ENCODE measurements at regions not wholly inside any gene's neighbourhood (a gene's known extent, or its start where the extent isn't known, plus 50 kb on each side); places are given as distances from the start of the nearest gene placed in this dataset.

- H3K27me3 Mint-ChIP-seq (ENCODE audit: low read depth), result no peaks in the 10 kb centered on the region
- DNase-seq (ENCODE audit: low spot score in 2 of 2, unreplicated experiment in 2 of 2), result no peak
- H3K4me1 Mint-ChIP-seq, result peaks cover 17% of the 10 kb centered on the region
- no peaks in the 10 kb centered on the region for H3K36me3 Mint-ChIP-seq
- no peak overlapping the region for H3K27ac Mint-ChIP-seq
- no peak overlapping the region for H3K4me3 Mint-ChIP-seq
- no peaks in the 10 kb centered on the region for H3K9me3 Mint-ChIP-seq
- TF ChIP-seq CTCF (IDR thresholded peaks at IDR 0.05; ENCODE audit: unreplicated experiment), result no peak
Observed at GRCh38 chr12:127595506-127595905, 671.5 kb upstream of the TMEM132C start.

DNA sequence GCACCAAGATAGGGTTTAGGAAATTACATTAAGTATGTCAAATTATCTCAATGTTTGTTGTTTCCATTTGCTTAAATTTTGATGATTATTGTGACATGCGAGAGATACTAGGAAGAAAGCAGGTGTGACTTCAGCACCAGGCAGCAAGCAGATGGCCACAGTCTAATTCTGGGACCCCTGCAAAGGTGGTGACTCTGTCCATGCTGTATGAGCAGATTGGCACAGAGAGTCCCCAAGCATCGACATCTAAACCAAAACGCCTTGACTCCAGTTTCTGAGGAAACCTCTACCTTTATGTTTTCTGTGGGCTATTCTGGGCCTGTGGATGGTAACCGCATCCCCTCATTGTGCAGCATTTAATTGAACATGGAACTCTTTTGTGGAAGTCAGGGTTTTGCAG lies 670.1 kb upstream of the TMEM132C start:
- Mint-ChIP-seq H3K4me1 (peaks cover 14% of the 10 kb centered on the region), H3K27ac (no peak overlapping the region), H3K36me3 (no peaks in the 10 kb centered on the region), H3K27me3 (ENCODE audit: low read depth) (no peaks in the 10 kb centered on the region), H3K9me3 (no peaks in the 10 kb centered on the region), H3K4me3 (no peak overlapping the region)
- DNase-seq (ENCODE audit: low spot score in 2 of 2, unreplicated experiment in 2 of 2), result no peak
- TF ChIP-seq CTCF (IDR thresholded peaks at IDR 0.05; ENCODE audit: unreplicated experiment), result no peak

DNA sequence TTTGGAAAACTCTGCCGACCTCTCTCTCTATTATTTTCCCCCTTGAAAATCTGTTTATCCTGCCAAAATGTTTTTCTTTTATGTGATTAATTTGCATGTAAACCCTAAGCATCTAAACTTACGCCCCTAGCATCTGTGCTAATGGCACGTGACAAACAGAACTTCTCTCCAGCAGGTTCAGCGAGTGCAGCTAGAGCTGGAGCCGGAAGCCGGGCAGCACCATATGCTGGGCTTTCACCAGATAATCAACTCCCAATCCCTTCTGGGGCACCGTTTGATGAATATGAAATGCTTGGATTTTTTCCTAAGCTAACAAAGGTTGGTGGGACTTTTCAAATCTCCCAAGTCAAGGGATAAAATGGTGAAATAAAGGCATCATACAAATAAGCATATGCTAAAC lies 667.5 kb upstream of the TMEM132C start:
- H3K27me3 Mint-ChIP-seq (ENCODE audit: low read depth), result no peaks in the 10 kb centered on the region
- TF ChIP-seq CTCF (IDR thresholded peaks at IDR 0.05; ENCODE audit: unreplicated experiment), result no peak
- H3K4me1 Mint-ChIP-seq, result peaks cover 3% of the 10 kb centered on the region
- no peak overlapping the region for H3K27ac Mint-ChIP-seq
- peaks cover 3% of the 10 kb centered on the region for H3K9me3 Mint-ChIP-seq
- no peak overlapping the region for H3K4me3 Mint-ChIP-seq
- H3K36me3 Mint-ChIP-seq, result no peaks in the 10 kb centered on the region
- DNase-seq (ENCODE audit: low spot score in 2 of 2, unreplicated experiment in 2 of 2), result no peak

- DNase-seq (ENCODE audit: low spot score in 2 of 2, unreplicated experiment in 2 of 2), result no peak
- TF ChIP-seq CTCF (IDR thresholded peaks at IDR 0.05; ENCODE audit: unreplicated experiment), result no peak
- no peak overlapping the region for H3K4me3 Mint-ChIP-seq
- peaks cover 10% of the 10 kb centered on the region for H3K9me3 Mint-ChIP-seq
- no peaks in the 10 kb centered on the region for H3K4me1 Mint-ChIP-seq
- H3K27me3 Mint-ChIP-seq (ENCODE audit: low read depth), result no peaks in the 10 kb centered on the region
- no peaks in the 10 kb centered on the region for H3K36me3 Mint-ChIP-seq
- H3K27ac Mint-ChIP-seq, result no peak overlapping the region
Observed at GRCh38 chr12:127600211-127600610, 666.8 kb upstream of the TMEM132C start.

DNA sequence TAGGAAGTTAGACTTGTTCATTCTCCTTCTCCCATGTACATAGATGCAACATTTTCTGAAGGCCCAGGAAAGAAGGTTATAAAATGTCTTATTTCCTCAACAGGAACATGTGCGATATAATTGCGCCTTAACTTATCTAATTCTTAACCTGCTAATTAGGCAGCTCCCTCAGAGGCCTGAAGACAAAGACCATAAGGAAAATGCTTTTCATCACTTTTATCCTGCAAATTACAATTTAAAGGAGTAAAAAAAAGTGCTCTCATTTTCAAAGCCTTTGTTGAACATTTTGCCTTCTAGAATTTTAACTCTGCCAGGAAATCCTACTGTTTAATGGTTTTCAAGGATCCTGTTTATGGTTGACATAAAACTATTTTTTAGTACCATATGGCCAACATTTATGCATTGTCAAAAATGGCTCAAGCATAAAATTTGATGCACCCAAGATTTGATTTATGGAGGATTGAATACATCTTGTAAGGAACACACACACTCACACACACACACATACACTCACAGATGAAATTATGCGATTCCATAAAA lies 660.4 kb upstream of the TMEM132C start:
- Mint-ChIP-seq H3K4me3 (no peak overlapping the region), H3K27ac (no peak overlapping the region), H3K4me1 (no peaks in the 10 kb centered on the region), H3K9me3 (peaks cover 30% of the 10 kb centered on the region), H3K27me3 (ENCODE audit: low read depth) (no peaks in the 10 kb centered on the region), H3K36me3 (no peaks in the 10 kb centered on the region)
- no peak for DNase-seq (ENCODE audit: low spot score in 2 of 2, unreplicated experiment in 2 of 2)
- TF ChIP-seq CTCF (IDR thresholded peaks at IDR 0.05; ENCODE audit: unreplicated experiment), result no peak

Measured in mesothelial cell of epicardium (in vitro differentiated cells).